NCI-H128 (cell line): ENCODE measurements at regions not wholly inside any gene's neighbourhood (a gene's known extent, or its start where the extent isn't known, plus 50 kb on each side); places are given as distances from the start of the nearest gene placed in this dataset.

Experiments used
- DNase-seq: peaks from one replicate; lab custom pipeline; 2025; ENCODE audit not compliant: unreplicated experiment; lab: John Stamatoyannopoulos, UW

- no peak for DNase-seq
Observed at GRCh38 chr3:24595796-24596195, 101.1 kb upstream of the THRB start.

- no peak for DNase-seq
Observed at GRCh38 chr3:24596626-24597025, 102.0 kb upstream of the THRB start.

- DNase-seq: no peak
Observed at GRCh38 chr3:24598695-24599470, 104.2 kb upstream of the THRB start.

- DNase-seq: no peak
Observed at GRCh38 chr3:24601066-24601939, 106.7 kb upstream of the THRB start.

GRCh38 chr3:24604215-24604614 is 109.6 kb upstream of the THRB start:
- DNase-seq: no peak

GRCh38 chr3:24605511-24606028 is 110.9 kb upstream of the THRB start:
- DNase-seq: no peak

GRCh38 chr3:24607281-24607680 is 112.6 kb upstream of the THRB start:
- DNase-seq: no peak

- no peak for DNase-seq
Observed at GRCh38 chr3:24608701-24609390, 114.2 kb upstream of the THRB start.

- no peak for DNase-seq
Observed at GRCh38 chr3:24614359-24614758, 119.7 kb upstream of the THRB start.

GRCh38 chr3:24615177-24615576 is 120.5 kb upstream of the THRB start:
- no peak for DNase-seq

- no peak for DNase-seq
Observed at GRCh38 chr3:24616110-24616829, 121.6 kb upstream of the THRB start.

- DNase-seq: no peak
Observed at GRCh38 chr3:24622138-24622537, 127.5 kb upstream of the THRB start.

GRCh38 chr3:24622696-24623225 is 128.1 kb upstream of the THRB start:
- DNase-seq: no peak

GRCh38 chr3:24623657-24624056 is 129.0 kb upstream of the THRB start:
- DNase-seq: no peak

GRCh38 chr3:24624938-24625681 is 130.5 kb upstream of the THRB start:
- DNase-seq: no peak

GRCh38 chr3:24628523-24629258 is 134.0 kb upstream of the THRB start:
- no peak for DNase-seq

GRCh38 chr3:24631481-24631880 is 136.8 kb upstream of the THRB start:
- DNase-seq: no peak

GRCh38 chr3:24639061-24639460 is 144.4 kb upstream of the THRB start:
- DNase-seq: no peak
